Fibroblast of the aortic adventitia (primary cell): ENCODE measurements at regions not wholly inside any gene's neighbourhood (a gene's known extent, or its start where the extent isn't known, plus 50 kb on each side); places are given as distances from the start of the nearest gene placed in this dataset.
"Not testable (repeated sequence)": the region's sequence is repeated elsewhere in the genome, so short reads cannot be mapped to it uniquely, and the experiment has no call there.

Source experiments
- DNase-seq: peaks from one replicate; pipeline ENCODE4 v3.0.0-alpha.2; 2010; ENCODE audit warnings: low read depth
- H3K4me3 ChIP-seq: 2 replicates; pipeline ENCODE4 v1.5.1; 2011; ENCODE audit warnings: low read depth, mild to moderate bottlenecking, control low read depth, low read length, moderate library complexity
- TF ChIP-seq, protein P1 (sequence below): IDR thresholded peaks from 2 replicates; pipeline ENCODE4 v1.5.1; 2011; ENCODE audit warnings: mild to moderate bottlenecking, low read length, control low read depth, inconsistent platforms; ENCODE audit not compliant: insufficient read depth

DNA sequence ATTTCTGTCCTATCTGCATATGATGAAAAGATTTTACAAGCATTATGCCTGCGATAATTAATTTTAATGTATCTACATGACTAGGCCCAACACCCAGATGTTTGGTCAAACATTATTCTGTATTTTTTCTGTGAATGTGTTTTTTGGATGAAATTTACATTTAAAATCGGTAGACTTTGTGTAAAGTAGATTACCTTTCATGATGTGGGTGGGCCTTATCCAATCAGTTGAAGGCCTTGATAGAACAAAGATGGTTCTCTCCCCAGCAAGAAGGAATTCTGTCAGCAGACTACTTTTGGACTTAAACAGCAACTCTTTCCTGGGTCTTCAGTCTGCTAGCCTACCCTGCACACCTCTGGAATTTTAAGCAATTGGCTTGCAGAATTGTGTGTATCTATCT lies 844.0 kb downstream of the BRINP3 start:
- DNase-seq: no peak
- TF ChIP-seq, protein P1, sequence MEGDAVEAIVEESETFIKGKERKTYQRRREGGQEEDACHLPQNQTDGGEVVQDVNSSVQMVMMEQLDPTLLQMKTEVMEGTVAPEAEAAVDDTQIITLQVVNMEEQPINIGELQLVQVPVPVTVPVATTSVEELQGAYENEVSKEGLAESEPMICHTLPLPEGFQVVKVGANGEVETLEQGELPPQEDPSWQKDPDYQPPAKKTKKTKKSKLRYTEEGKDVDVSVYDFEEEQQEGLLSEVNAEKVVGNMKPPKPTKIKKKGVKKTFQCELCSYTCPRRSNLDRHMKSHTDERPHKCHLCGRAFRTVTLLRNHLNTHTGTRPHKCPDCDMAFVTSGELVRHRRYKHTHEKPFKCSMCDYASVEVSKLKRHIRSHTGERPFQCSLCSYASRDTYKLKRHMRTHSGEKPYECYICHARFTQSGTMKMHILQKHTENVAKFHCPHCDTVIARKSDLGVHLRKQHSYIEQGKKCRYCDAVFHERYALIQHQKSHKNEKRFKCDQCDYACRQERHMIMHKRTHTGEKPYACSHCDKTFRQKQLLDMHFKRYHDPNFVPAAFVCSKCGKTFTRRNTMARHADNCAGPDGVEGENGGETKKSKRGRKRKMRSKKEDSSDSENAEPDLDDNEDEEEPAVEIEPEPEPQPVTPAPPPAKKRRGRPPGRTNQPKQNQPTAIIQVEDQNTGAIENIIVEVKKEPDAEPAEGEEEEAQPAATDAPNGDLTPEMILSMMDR: no peak
- H3K4me3 ChIP-seq: no peak overlapping the region

DNA sequence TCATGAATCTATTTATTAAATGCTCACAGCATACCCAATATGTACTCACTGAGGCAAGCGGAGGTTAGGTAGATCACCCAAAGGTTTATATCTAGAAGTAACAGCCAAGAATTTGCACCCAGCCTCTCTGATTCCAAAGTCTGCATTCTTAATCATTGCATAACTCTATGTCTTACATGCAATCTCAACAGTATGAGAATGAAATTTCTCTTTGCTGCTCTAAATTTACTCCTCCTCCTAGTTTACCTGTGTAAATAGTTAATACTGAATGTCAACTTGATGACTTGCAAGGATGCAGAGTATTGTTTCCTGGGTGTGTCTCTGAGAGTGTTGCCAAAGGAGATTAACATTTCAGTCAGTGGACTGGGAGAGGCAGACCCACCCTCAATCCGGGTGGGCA lies 840.6 kb downstream of the BRINP3 start:
- DNase-seq: no peak
- TF ChIP-seq, protein P1: no peak
- H3K4me3 ChIP-seq: no peak overlapping the region

DNA sequence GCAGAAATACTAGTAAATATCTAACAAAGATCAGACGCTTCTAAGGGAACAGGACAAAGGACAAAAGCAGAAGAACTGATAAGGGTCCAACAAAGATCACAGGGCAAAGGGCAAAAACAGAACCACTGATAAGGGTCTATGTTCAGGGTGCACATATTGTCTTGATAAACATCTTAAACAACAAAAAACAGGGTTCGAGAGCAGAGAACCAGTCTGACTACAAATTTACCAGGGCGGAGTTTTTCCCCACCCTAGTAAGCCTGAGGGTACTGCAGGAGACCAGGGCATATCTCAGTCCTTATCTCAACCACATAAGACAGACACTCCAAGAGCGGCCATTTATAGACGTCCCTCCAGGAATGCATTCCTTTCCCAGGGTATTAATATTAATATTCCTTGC lies 833.5 kb downstream of the BRINP3 start:
- not testable (repeated sequence) for H3K4me3 ChIP-seq, DNase-seq

DNA sequence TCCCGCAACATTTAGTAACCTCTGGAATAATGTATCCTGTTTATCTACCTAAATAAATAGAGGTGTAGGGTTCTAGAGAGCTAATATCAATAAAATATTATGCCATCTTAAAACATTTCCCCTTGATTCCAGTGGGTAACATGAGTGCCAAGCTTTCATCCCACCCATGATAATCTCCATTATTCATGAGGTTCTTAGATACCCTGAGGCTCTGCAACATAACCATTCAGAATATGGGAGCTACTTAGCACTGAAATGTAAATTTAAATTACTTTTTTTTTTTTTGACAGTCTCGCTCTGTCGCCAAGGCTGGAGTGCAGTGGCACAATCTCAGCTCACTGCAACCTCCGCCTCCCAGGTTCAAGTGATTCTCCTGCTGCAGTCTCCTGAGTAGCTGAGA lies 832.7 kb downstream of the BRINP3 start:
- no peak for DNase-seq
- TF ChIP-seq, protein P1: no peak
- no peak overlapping the region for H3K4me3 ChIP-seq

DNA sequence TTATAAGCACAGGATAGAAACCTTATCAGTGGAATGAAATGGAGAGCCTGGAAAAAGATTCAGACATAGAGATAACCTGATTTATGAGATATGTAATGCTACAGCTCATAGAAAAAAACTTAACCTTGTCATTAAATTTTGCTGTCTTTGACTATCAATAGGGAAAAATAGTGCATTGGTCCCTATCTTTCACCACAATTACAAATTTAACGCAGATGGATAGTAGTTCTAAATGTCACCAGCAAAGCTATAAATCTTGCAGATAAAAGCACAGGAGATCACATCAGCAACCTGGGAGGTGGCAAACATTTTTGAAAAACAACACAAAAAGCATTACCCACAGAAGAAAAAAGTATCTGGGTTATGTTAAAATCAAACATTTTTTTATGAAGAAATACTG lies 831.6 kb downstream of the BRINP3 start:
- no peak for DNase-seq
- no peak overlapping the region for H3K4me3 ChIP-seq
- TF ChIP-seq, protein P1: no peak

DNA sequence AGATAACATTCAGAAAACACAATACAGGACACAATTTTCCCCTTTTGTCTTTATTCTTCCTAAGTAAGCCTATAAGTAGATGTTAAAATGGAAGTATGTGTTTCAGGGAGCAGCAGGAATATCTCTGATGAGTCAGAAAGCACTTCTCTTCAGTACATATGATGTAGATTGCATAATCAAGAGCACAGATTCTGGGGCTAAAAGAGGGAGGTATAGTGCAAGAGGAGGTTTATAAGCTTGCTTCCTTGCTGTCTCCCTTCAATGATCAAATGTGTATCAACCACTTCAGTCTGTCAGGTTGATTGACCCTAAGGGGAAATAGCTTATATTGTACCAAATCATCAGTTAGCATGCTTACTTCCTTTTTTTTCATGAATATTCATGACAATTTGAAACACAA lies 822.8 kb downstream of the BRINP3 start:
- TF ChIP-seq, protein P1: no peak
- no peak overlapping the region for H3K4me3 ChIP-seq
- DNase-seq: peak; percentile 29

DNA sequence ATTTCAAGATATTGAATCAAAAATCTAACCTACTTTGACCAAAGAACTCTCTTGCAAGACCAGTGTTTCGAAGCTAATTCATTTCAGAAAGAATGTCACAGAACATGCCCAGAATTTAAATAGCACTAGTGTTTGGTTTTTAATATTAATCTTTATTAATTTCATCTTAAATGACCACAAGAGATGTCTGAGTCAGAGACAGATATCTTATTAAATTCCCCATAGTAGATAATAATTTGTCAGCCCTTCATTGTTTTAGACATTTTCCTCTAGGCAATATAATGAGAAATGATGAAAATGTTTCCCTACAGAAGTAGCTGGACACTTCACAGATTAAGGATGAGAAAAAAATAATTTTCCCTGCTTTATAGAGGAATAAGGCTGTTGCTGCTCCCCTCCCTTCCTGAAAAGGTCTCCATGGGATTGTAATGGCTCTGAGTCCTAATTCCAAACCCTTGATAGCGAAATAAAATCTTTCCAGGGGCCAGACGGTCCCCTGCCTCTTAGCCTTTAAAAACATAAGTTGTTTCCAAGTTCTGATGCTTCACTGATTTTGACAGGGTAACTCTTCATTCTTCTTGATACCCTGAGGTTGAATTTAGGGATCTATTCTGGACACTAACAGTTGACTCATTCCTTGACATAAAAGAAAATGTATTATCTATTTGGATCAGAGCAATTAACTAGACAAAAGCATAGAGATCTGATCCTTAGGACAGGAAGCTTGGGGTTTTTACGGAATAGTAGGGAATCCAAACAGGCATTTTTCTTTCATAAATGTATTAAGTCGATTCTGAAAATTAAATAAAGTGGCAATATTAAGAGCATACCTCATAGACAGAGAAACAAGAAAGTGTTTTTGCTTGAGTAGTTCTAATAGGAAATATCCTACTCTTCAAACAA lies 820.8 kb downstream of the BRINP3 start:
- H3K4me3 ChIP-seq: no peak overlapping the region
- no peak for DNase-seq
- TF ChIP-seq, protein P1: no peak
